ENCODE measurements at regions not wholly inside any gene's neighbourhood (a gene's known extent, or its start where the extent isn't known, plus 50 kb on each side); places are given as distances from the start of the nearest gene placed in this dataset.

GRCh38 chr2:75277111-75277510 is 77.8 kb upstream of the TACR1 start:
- DNase-seq (ENCODE audit: low spot score) = no peak

GRCh38 chr2:75276093-75277029 is 77.0 kb upstream of the TACR1 start:
- DNase-seq (ENCODE audit: low spot score) = no peak

- DNase-seq (ENCODE audit: low spot score) = no peak
Measured at GRCh38 chr2:75274936-75275335, 75.6 kb upstream of the TACR1 start.

- no peak for DNase-seq (ENCODE audit: low spot score)
Measured at GRCh38 chr2:75268112-75268511, 68.8 kb upstream of the TACR1 start.

GRCh38 chr2:75261923-75262322 is 62.6 kb upstream of the TACR1 start:
- DNase-seq (ENCODE audit: low spot score) = no peak

- no peak for DNase-seq (ENCODE audit: low spot score)
Measured at GRCh38 chr2:75260946-75261345, 61.6 kb upstream of the TACR1 start.

- DNase-seq (ENCODE audit: low spot score) = no peak
Measured at GRCh38 chr2:75258620-75259019, 59.3 kb upstream of the TACR1 start.

- DNase-seq (ENCODE audit: low spot score) = no peak
Measured at GRCh38 chr2:75256485-75256884, 57.2 kb upstream of the TACR1 start.

GRCh38 chr2:75253526-75253925 is 54.2 kb upstream of the TACR1 start:
- no peak for DNase-seq (ENCODE audit: low spot score)

- DNase-seq (ENCODE audit: low spot score) = no peak
Measured at GRCh38 chr2:75251896-75252295, 52.6 kb upstream of the TACR1 start.
